HEK293T (cell line): ENCODE measurements at regions not wholly inside any gene's neighbourhood (a gene's known extent, or its start where the extent isn't known, plus 50 kb on each side); places are given as distances from the start of the nearest gene placed in this dataset.

ENCODE experiments used
- CTCF ChIA-PET: fragments of 350-600 bp; formaldehyde crosslinking; extraction: SDS; loops from one replicate; lab custom pipeline; 2021; ENCODE audit warnings: antibody characterized with exemption, inconsistent platforms; lab: Yijun Ruan, JAX
- POLR2A ChIA-PET: fragments of 350-600 bp; formaldehyde crosslinking; extraction: SDS; loops from one replicate; lab custom pipeline; 2020; ENCODE audit warnings: antibody characterized with exemption, inconsistent platforms; lab: Yijun Ruan, JAX
- DNase-seq: peaks from one replicate; pipeline ENCODE4 v3.0.0; 2012; ENCODE audit warnings: mixed read lengths; ENCODE audit errors: extremely low spot score
- ARNT ChIP-seq: fragments of 450-650 bp; IDR thresholded peaks from 2 replicates; pipeline ENCODE4 v1.6.1; 2017; ENCODE audit warnings: mild to moderate bottlenecking
- BHLHE40 ChIP-seq: fragments of 450-650 bp; IDR thresholded peaks from 2 replicates; pipeline ENCODE4 v1.6.1; 2016; ENCODE audit warnings: mild to moderate bottlenecking, moderate library complexity, borderline replicate concordance
- CTBP1 ChIP-seq: fragments of 450-650 bp; IDR thresholded peaks from 2 replicates; pipeline ENCODE4 v1.6.1; 2016; ENCODE audit warnings: borderline replicate concordance
- ELF4 ChIP-seq: fragments of 450-650 bp; IDR thresholded peaks from 2 replicates; pipeline ENCODE4 v1.6.1; 2017; ENCODE audit warnings: antibody characterized with exemption
- FOXA1 ChIP-seq: fragments of 450-650 bp; IDR thresholded peaks from 2 replicates; pipeline ENCODE4 v1.6.1; 2016; ENCODE audit warnings: mild to moderate bottlenecking
- FOXK2 ChIP-seq: fragments of 450-650 bp; IDR thresholded peaks from 2 replicates; pipeline ENCODE4 v1.6.1; 2016; ENCODE audit warnings: mild to moderate bottlenecking
- FOXM1 ChIP-seq: fragments of 450-650 bp; IDR thresholded peaks from 2 replicates; pipeline ENCODE4 v1.6.1; 2017; ENCODE audit warnings: mild to moderate bottlenecking, borderline replicate concordance
- HDGF ChIP-seq: fragments of 450-650 bp; IDR thresholded peaks from 2 replicates; pipeline ENCODE4 v1.6.1; 2017; ENCODE audit warnings: antibody characterized with exemption, borderline replicate concordance
- L3MBTL2 ChIP-seq: fragments of 450-650 bp; conservative IDR thresholded peaks from 2 replicates; pipeline ENCODE4 v1.6.1; 2016; ENCODE audit warnings: mild to moderate bottlenecking
- LEF1 ChIP-seq: fragments of 450-650 bp; IDR thresholded peaks from 2 replicates; pipeline ENCODE4 v1.6.1; 2017; ENCODE audit warnings: mild to moderate bottlenecking, borderline replicate concordance
- NFRKB ChIP-seq: fragments of 450-650 bp; IDR thresholded peaks from 2 replicates; pipeline ENCODE4 v1.6.1; 2016; ENCODE audit warnings: mild to moderate bottlenecking, moderate library complexity
- PKNOX1 ChIP-seq: fragments of 450-650 bp; IDR thresholded peaks from 2 replicates; pipeline ENCODE4 v1.6.1; 2016
- SP1 ChIP-seq: fragments of 450-650 bp; IDR thresholded peaks from 2 replicates; pipeline ENCODE4 v1.6.1; 2017
- SUZ12 ChIP-seq: fragments of 450-650 bp; IDR thresholded peaks from 2 replicates; pipeline ENCODE4 v1.6.1; 2016; ENCODE audit warnings: mild to moderate bottlenecking
- TARDBP ChIP-seq: fragments of 450-650 bp; IDR thresholded peaks from 2 replicates; pipeline ENCODE4 v1.6.1; 2016
- ZNF384 ChIP-seq: fragments of 450-650 bp; IDR thresholded peaks from 2 replicates; pipeline ENCODE4 v1.6.1; 2016

- TF ChIP-seq NFRKB (no peak), LEF1 (no peak), ELF4 (no peak), HDGF (no peak), ZNF384 (no peak), SP1 (no peak), PKNOX1 (no peak), FOXA1 (no peak), SUZ12 (no peak), CTBP1 (no peak), FOXK2 (no peak)
- ChIA-PET CTCF (no interaction called here), POLR2A (no interaction called here)
- DNase-seq = no peak
Observed at GRCh38 chrX:53817548-53817947, 131.0 kb upstream of the HUWE1 start.

GRCh38 chrX:53813670-53814440 is 127.3 kb upstream of the HUWE1 start:
- ChIA-PET POLR2A (interaction anchor here (1.6 kb wide), 1 partner anchor 127 kb away, joined by 4 read pairs; the partner anchor contains the start of gene HUWE1), CTCF (no interaction called here)
- DNase-seq = no peak
- TF ChIP-seq L3MBTL2 (no peak), HDGF (no peak), ELF4 (no peak), FOXA1 (no peak), FOXK2 (no peak), CTBP1 (no peak), SP1 (no peak), ZNF384 (no peak), PKNOX1 (no peak), LEF1 (no peak), TARDBP (no peak), BHLHE40 (no peak), ARNT (no peak), NFRKB (no peak), SUZ12 (no peak), FOXM1 (no peak)

GRCh38 chrX:53798281-53798680 is 111.8 kb upstream of the HUWE1 start:
- POLR2A ChIA-PET = no interaction called here
- TF ChIP-seq LEF1 (no peak), ELF4 (no peak), L3MBTL2 (no peak)

GRCh38 chrX:53795576-53795975 is 109.1 kb upstream of the HUWE1 start:
- TF ChIP-seq FOXK2 = no peak
- no peak for TF ChIP-seq SUZ12
- TF ChIP-seq HDGF = no peak
- TF ChIP-seq SP1 = no peak
- no peak for TF ChIP-seq ZNF384
- TF ChIP-seq FOXM1 = no peak
- no peak for TF ChIP-seq FOXA1
- TF ChIP-seq LEF1 = no peak
- DNase-seq = no peak
- CTCF ChIA-PET = interaction anchor here (0.6 kb wide), 1 partner anchor 36 kb away, joined by 3 read pairs; no protein-coding TSS in a partner anchor
- POLR2A ChIA-PET = no interaction called here

More at GRCh38 chrX:53798281-53798680, 111.8 kb upstream of the HUWE1 start:
- CTCF ChIA-PET = no interaction called here
- DNase-seq = no peak

- TF ChIP-seq LEF1 (no peak), BHLHE40 (no peak), SUZ12 (no peak), FOXK2 (no peak), ZNF384 (no peak), TARDBP (no peak), FOXA1 (no peak), HDGF (no peak), SP1 (no peak), ARNT (no peak), FOXM1 (no peak), PKNOX1 (no peak), ELF4 (no peak)
- ChIA-PET POLR2A (no interaction called here), CTCF (no interaction called here)
- no peak for DNase-seq
Observed at GRCh38 chrX:53794181-53794580, 107.7 kb upstream of the HUWE1 start.

GRCh38 chrX:53768865-53769264 is 82.3 kb upstream of the HUWE1 start:
- POLR2A ChIA-PET = interaction anchor here (2.1 kb wide), 1 partner anchor 85 kb away, joined by 5 read pairs; no protein-coding TSS in a partner anchor
- DNase-seq = no peak
- CTCF ChIA-PET = no interaction called here
- no peak for TF ChIP-seq BHLHE40
- TF ChIP-seq SP1 = no peak
- TF ChIP-seq NFRKB = no peak
- TF ChIP-seq SUZ12 = no peak
- no peak for TF ChIP-seq CTBP1
- TF ChIP-seq HDGF = no peak
- no peak for TF ChIP-seq L3MBTL2
- no peak for TF ChIP-seq ARNT
- TF ChIP-seq TARDBP = no peak
- no peak for TF ChIP-seq FOXK2
- no peak for TF ChIP-seq LEF1
- no peak for TF ChIP-seq ZNF384
- no peak for TF ChIP-seq FOXM1
- TF ChIP-seq PKNOX1 = no peak
- TF ChIP-seq FOXA1 = no peak
- TF ChIP-seq ELF4 = no peak
